A673 (cell line): ENCODE measurements at regions not wholly inside any gene's neighbourhood (a gene's known extent, or its start where the extent isn't known, plus 50 kb on each side); places are given as distances from the start of the nearest gene placed in this dataset.

Experiments used
- BruUV-seq: library from RNA; stranded (reverse); fragments of 400-500 nt; replicated peaks from 2 replicates; lab custom pipeline; 2021; lab: Mats Ljungman, UMichigan
- CTCF ChIA-PET: fragments of 300-600 bp; sonication (Branson Sonifier 250); formaldehyde crosslinking; loops from one replicate; lab custom pipeline; 2022; ENCODE audit warnings: antibody characterized with exemption; lab: Charles Lee
- POLR2A ChIA-PET: fragments of 300-600 bp; sonication (Branson Sonifier 250); formaldehyde crosslinking; loops from one replicate; lab custom pipeline; 2022; ENCODE audit warnings: antibody characterized with exemption; ENCODE audit not compliant: low non-redundant PET; lab: Charles Lee
- DNase-seq: peaks from one replicate; pipeline ENCODE4 v3.0.0-alpha.2; 2015; ENCODE audit warnings: low spot score
- H3K27ac ChIP-seq: fragments of 200-600 bp; sonication (generic); 2 replicates; pipeline ENCODE4 v1.5.1; 2016; ENCODE audit warnings: mixed run types, low read depth, mild to moderate bottlenecking, mixed read lengths, antibody characterized with exemption, low read length; ENCODE audit not compliant: poor library complexity, severe bottlenecking
- H3K27me3 ChIP-seq: fragments of 200-600 bp; sonication (generic); replicated peaks from 2 replicates; pipeline ENCODE4 v1.6.1; 2017; ENCODE audit warnings: mixed run types, low read depth, mild to moderate bottlenecking, mixed read lengths, antibody characterized with exemption, low read length; ENCODE audit not compliant: insufficient read depth, poor library complexity
- H3K36me3 ChIP-seq: fragments of 200-600 bp; sonication (generic); 2 replicates; pipeline ENCODE4 v1.6.1; 2016; ENCODE audit warnings: mixed run types, mild to moderate bottlenecking, mixed read lengths, antibody characterized with exemption, low read length; ENCODE audit not compliant: insufficient read depth, poor library complexity, severe bottlenecking
- H3K4me1 ChIP-seq: fragments of 200-600 bp; sonication (generic); 2 replicates; pipeline ENCODE4 v1.6.1; 2017; ENCODE audit warnings: mixed run types, mild to moderate bottlenecking, mixed read lengths, antibody characterized with exemption, low read length; ENCODE audit not compliant: insufficient read depth, poor library complexity, severe bottlenecking
- H3K4me3 ChIP-seq: fragments of 200-600 bp; sonication (generic); 2 replicates; pipeline ENCODE4 v1.5.1; 2016; ENCODE audit warnings: low read depth, mixed run types, mild to moderate bottlenecking, mixed read lengths, low read length; ENCODE audit not compliant: poor library complexity, severe bottlenecking
- H3K9me3 ChIP-seq: fragments of 200-600 bp; sonication (generic); 2 replicates; pipeline ENCODE4 v1.6.1; 2016; ENCODE audit warnings: mixed run types, low read depth, mild to moderate bottlenecking, mixed read lengths, antibody characterized with exemption, low read length; ENCODE audit not compliant: poor library complexity, severe bottlenecking
- EZH2 ChIP-seq: fragments of 200-600 bp; sonication (generic); IDR thresholded peaks from 2 replicates; pipeline ENCODE4 v1.6.1; 2017; ENCODE audit warnings: borderline replicate concordance, low read depth, mild to moderate bottlenecking, mixed read lengths, antibody characterized with exemption, low read length; ENCODE audit not compliant: poor library complexity, severe bottlenecking
- intact Hi-C: fragments of 100-400 bp; cut with micrococcal nuclease; formaldehyde crosslinking; loops from one replicate; pipeline ENCODE4 v1.10.0; 2022; ENCODE audit not compliant: unreplicated experiment
- TF ChIP-seq, protein P1 (sequence below): fragments of 300-800, 200-600 bp; sonication (generic); conservative IDR thresholded peaks from 2 replicates; pipeline ENCODE4 v1.5.1; 2017; ENCODE audit warnings: low read depth, mild to moderate bottlenecking, antibody characterized with exemption, low read length, moderate library complexity, mixed read lengths

DNA sequence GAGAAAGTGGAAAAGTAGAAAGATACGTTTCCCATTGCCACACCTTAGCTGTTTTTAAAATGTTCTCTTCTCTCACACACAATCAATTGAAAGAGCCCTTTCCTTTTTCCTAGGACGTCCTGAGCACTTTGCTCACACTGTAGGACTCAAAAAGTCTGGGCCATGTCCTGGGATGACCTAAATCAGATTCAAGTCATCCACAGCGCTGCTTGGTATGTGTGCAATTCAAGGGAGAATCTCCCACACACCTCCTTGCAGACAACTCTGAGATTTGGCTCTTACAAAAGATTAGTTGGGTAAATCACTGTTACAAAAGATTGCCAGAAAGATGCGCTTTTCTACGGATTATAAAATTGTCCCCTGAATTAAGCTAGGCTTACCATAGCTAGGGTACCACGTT lies 130.1 kb downstream of the RNASET2 start:
- CTCF ChIA-PET: no interaction called here

DNA sequence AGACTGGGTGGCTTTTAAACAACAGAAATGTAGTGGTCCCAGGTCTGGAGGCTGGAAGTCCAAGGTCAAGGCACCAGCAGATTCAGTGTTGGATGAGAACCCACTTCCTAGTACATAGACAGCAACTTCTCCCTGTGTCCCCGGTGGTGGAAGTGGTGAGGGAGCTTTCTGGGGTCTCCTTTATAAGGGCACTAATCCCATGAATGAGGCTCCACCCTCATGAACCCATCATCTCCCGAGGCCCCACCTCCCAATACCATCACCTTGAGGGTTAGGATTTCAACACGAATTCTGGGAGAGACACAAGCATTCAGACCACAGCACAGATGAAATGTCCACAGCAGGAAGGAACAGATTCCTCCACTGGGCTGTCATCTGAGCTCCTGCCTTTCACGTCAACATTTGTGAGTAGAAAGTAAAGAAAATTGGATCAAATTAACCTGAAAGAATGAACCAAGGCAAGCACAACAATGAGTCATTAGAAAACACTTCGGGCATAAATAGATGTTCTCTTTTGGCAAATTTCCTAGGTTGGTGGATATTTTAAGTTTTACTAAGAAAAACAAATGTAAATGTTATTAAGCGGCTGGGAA lies 130.7 kb downstream of the RNASET2 start:
- Histone ChIP-seq H3K4me1 (no peaks in the 10 kb centered on the region), H3K9me3 (no peaks in the 10 kb centered on the region), H3K36me3 (no peaks in the 10 kb centered on the region), H3K27ac (no peak overlapping the region), H3K4me3 (no peak overlapping the region), H3K27me3 (peaks cover 8% of the 10 kb centered on the region)
- ChIA-PET CTCF (no interaction called here), POLR2A (no interaction called here)
- TF ChIP-seq, protein P1, sequence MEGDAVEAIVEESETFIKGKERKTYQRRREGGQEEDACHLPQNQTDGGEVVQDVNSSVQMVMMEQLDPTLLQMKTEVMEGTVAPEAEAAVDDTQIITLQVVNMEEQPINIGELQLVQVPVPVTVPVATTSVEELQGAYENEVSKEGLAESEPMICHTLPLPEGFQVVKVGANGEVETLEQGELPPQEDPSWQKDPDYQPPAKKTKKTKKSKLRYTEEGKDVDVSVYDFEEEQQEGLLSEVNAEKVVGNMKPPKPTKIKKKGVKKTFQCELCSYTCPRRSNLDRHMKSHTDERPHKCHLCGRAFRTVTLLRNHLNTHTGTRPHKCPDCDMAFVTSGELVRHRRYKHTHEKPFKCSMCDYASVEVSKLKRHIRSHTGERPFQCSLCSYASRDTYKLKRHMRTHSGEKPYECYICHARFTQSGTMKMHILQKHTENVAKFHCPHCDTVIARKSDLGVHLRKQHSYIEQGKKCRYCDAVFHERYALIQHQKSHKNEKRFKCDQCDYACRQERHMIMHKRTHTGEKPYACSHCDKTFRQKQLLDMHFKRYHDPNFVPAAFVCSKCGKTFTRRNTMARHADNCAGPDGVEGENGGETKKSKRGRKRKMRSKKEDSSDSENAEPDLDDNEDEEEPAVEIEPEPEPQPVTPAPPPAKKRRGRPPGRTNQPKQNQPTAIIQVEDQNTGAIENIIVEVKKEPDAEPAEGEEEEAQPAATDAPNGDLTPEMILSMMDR: no peak
- TF ChIP-seq EZH2: no peak
- no peak for DNase-seq
- intact Hi-C loops: no loop called here
- BruUV-seq: no TSS peak

More for the DNA sequence above, 130.1 kb downstream of the RNASET2 start:
- DNase-seq: no peak
- peaks cover 8% of the 10 kb centered on the region for H3K27me3 ChIP-seq
- no peaks in the 10 kb centered on the region for H3K4me1 ChIP-seq
- H3K9me3 ChIP-seq: no peaks in the 10 kb centered on the region
- intact Hi-C loops: no loop called here
- H3K4me3 ChIP-seq: no peak overlapping the region
- POLR2A ChIA-PET: no interaction called here
- H3K27ac ChIP-seq: no peak overlapping the region
- H3K36me3 ChIP-seq: no peaks in the 10 kb centered on the region
- no TSS peak for BruUV-seq
- no peak for TF ChIP-seq EZH2
- TF ChIP-seq, protein P1: no peak

GRCh38 chr6:166824880-166825250 lies 131.5 kb downstream of the RNASET2 start:
- H3K27ac ChIP-seq: no peak overlapping the region
- ChIA-PET POLR2A (no interaction called here), CTCF (no interaction called here)
- H3K27me3 ChIP-seq: peaks cover 8% of the 10 kb centered on the region
- intact Hi-C loops: no loop called here
- TF ChIP-seq, protein P1: no peak
- no peak for TF ChIP-seq EZH2
- DNase-seq: no peak
- no TSS peak for BruUV-seq
- H3K9me3 ChIP-seq: no peaks in the 10 kb centered on the region
- no peaks in the 10 kb centered on the region for H3K4me1 ChIP-seq
- H3K4me3 ChIP-seq: no peak overlapping the region
- no peaks in the 10 kb centered on the region for H3K36me3 ChIP-seq
